ENCODE measurements at regions not wholly inside any gene's neighbourhood (a gene's known extent, or its start where the extent isn't known, plus 50 kb on each side); places are given as distances from the start of the nearest gene placed in this dataset.

- H3K79me2 ChIP-seq (ENCODE audit: insufficient read depth, low read depth, low read length) = no peaks in the 10 kb centered on the region
- intact Hi-C loops (cut with micrococcal nuclease; ENCODE audit: unreplicated experiment) = no loop called here
- no peaks in the 10 kb centered on the region for H3K36me3 ChIP-seq (ENCODE audit: insufficient read depth, low read length)
- no peaks in the 10 kb centered on the region for H4K20me1 ChIP-seq (ENCODE audit: insufficient read depth, low read length)
- H3K4me2 ChIP-seq (ENCODE audit: low read length) = no peak overlapping the region
- no peak overlapping the region for H3K4me3 ChIP-seq (ENCODE audit: low read depth, low read length, poor library complexity, severe bottlenecking)
- BruUV-seq (replicated peaks) = no TSS peak
- CTCF ChIA-PET (ENCODE audit: unreplicated experiment) = no interaction called here
- H3K9me3 ChIP-seq (ENCODE audit: low read length) = no peaks in the 10 kb centered on the region
- no peak overlapping the region for H2AFZ ChIP-seq (ENCODE audit: low read length)
- TF ChIP-seq EZH2phosphoT487 (IDR thresholded peaks at IDR 0.05; ENCODE audit: borderline replicate concordance, low read depth, low read length) = no peak
- TF ChIP-seq, protein P1, sequence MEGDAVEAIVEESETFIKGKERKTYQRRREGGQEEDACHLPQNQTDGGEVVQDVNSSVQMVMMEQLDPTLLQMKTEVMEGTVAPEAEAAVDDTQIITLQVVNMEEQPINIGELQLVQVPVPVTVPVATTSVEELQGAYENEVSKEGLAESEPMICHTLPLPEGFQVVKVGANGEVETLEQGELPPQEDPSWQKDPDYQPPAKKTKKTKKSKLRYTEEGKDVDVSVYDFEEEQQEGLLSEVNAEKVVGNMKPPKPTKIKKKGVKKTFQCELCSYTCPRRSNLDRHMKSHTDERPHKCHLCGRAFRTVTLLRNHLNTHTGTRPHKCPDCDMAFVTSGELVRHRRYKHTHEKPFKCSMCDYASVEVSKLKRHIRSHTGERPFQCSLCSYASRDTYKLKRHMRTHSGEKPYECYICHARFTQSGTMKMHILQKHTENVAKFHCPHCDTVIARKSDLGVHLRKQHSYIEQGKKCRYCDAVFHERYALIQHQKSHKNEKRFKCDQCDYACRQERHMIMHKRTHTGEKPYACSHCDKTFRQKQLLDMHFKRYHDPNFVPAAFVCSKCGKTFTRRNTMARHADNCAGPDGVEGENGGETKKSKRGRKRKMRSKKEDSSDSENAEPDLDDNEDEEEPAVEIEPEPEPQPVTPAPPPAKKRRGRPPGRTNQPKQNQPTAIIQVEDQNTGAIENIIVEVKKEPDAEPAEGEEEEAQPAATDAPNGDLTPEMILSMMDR (conservative IDR thresholded peaks at IDR 0.05; ENCODE audit: low read length) = no peak
- peaks cover 4% of the 10 kb centered on the region for H3K4me1 ChIP-seq (ENCODE audit: insufficient read depth, low read length, poor library complexity, severe bottlenecking)
- POLR2A ChIA-PET = no interaction called here
- no peak overlapping the region for H3K27ac ChIP-seq (ENCODE audit: low read depth, low read length, poor library complexity, severe bottlenecking)
- no peak for DNase-seq (ENCODE audit: low spot score)
- H3K9me2 ChIP-seq (ENCODE audit: insufficient read depth, low read length) = no peaks in the 10 kb centered on the region
These were observed 628.4 kb downstream of the SPRY1 start for GRCh38 chr4:124025000-124025399.

GRCh38 chr4:124025428-124025827 lies 628.8 kb downstream of the SPRY1 start:
- Histone ChIP-seq H3K9me3 (ENCODE audit: low read length) (no peaks in the 10 kb centered on the region), H3K9me2 (ENCODE audit: insufficient read depth, low read length) (no peaks in the 10 kb centered on the region), H3K4me3 (ENCODE audit: low read depth, low read length, poor library complexity, severe bottlenecking) (no peak overlapping the region), H3K36me3 (ENCODE audit: insufficient read depth, low read length) (no peaks in the 10 kb centered on the region), H4K20me1 (ENCODE audit: insufficient read depth, low read length) (no peaks in the 10 kb centered on the region), H3K79me2 (ENCODE audit: insufficient read depth, low read depth, low read length) (no peaks in the 10 kb centered on the region), H3K27ac (ENCODE audit: low read depth, low read length, poor library complexity, severe bottlenecking) (no peak overlapping the region), H3K4me1 (ENCODE audit: insufficient read depth, low read length, poor library complexity, severe bottlenecking) (no peaks in the 10 kb centered on the region), H2AFZ (ENCODE audit: low read length) (no peak overlapping the region), H3K4me2 (ENCODE audit: low read length) (no peak overlapping the region)
- ChIA-PET POLR2A (no interaction called here), CTCF (ENCODE audit: unreplicated experiment) (no interaction called here)
- intact Hi-C loops (cut with micrococcal nuclease; ENCODE audit: unreplicated experiment) = no loop called here
- BruUV-seq (replicated peaks) = no TSS peak
- DNase-seq (ENCODE audit: low spot score) = no peak
- TF ChIP-seq EZH2phosphoT487 (IDR thresholded peaks at IDR 0.05; ENCODE audit: borderline replicate concordance, low read depth, low read length) = no peak
- TF ChIP-seq, protein P1 (conservative IDR thresholded peaks at IDR 0.05; ENCODE audit: low read length) = no peak

DNA sequence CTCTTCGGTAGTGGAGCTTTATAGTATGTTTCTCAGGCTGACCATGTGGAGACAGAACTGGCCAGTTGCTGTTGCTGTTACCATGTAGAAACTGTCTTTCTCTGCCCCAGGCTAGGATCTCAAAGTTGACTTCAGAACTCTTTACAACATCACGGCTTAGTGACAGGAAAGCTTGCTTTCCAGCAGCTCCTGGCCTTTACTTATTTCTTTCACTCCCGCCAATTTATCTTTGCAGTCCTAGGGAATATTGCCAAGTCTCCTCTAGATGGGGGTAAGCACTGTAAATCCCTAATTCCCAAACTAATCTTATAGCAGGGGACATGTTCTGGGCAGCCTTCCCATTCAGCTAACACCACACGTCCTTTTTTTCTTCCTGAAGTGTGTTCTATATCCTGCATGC lies 631.6 kb downstream of the SPRY1 start:
- BruUV-seq (replicated peaks) = no TSS peak
- Histone ChIP-seq H3K4me3 (ENCODE audit: low read depth, low read length, poor library complexity, severe bottlenecking) (no peak overlapping the region), H3K36me3 (ENCODE audit: insufficient read depth, low read length) (no peaks in the 10 kb centered on the region), H3K9me2 (ENCODE audit: insufficient read depth, low read length) (no peaks in the 10 kb centered on the region), H3K4me2 (ENCODE audit: low read length) (no peak overlapping the region), H3K79me2 (ENCODE audit: insufficient read depth, low read depth, low read length) (no peaks in the 10 kb centered on the region), H4K20me1 (ENCODE audit: insufficient read depth, low read length) (no peaks in the 10 kb centered on the region), H3K27ac (ENCODE audit: low read depth, low read length, poor library complexity, severe bottlenecking) (no peak overlapping the region), H3K4me1 (ENCODE audit: insufficient read depth, low read length, poor library complexity, severe bottlenecking) (no peaks in the 10 kb centered on the region), H3K9me3 (ENCODE audit: low read length) (no peaks in the 10 kb centered on the region), H2AFZ (ENCODE audit: low read length) (no peak overlapping the region)
- TF ChIP-seq, protein P1 (conservative IDR thresholded peaks at IDR 0.05; ENCODE audit: low read length) = no peak
- no peak for TF ChIP-seq EZH2phosphoT487 (IDR thresholded peaks at IDR 0.05; ENCODE audit: borderline replicate concordance, low read depth, low read length)
- POLR2A ChIA-PET = interaction anchor here (0.6 kb wide), 1 partner anchor 20 kb away, joined by 3 read pairs; no protein-coding TSS in a partner anchor
- intact Hi-C loops (cut with micrococcal nuclease; ENCODE audit: unreplicated experiment) = no loop called here
- CTCF ChIA-PET (ENCODE audit: unreplicated experiment) = no interaction called here
- DNase-seq (ENCODE audit: low spot score) = no peak

Data from OCI-LY7 (cell line).